GM21360 (cell line): ENCODE measurements at regions not wholly inside any gene's neighbourhood (a gene's known extent, or its start where the extent isn't known, plus 50 kb on each side); places are given as distances from the start of the nearest gene placed in this dataset.
"Not testable (repeated sequence)": the region's sequence is repeated elsewhere in the genome, so short reads cannot be mapped to it uniquely, and the experiment has no call there.

Experiments used
- ATAC-seq: cut with Tn5 transposase; IDR thresholded peaks from one replicate; pipeline ENCODE4 v1.9.1; 2021; ENCODE audit warnings: mild to moderate bottlenecking, moderate library complexity; ENCODE audit not compliant: unreplicated experiment

DNA sequence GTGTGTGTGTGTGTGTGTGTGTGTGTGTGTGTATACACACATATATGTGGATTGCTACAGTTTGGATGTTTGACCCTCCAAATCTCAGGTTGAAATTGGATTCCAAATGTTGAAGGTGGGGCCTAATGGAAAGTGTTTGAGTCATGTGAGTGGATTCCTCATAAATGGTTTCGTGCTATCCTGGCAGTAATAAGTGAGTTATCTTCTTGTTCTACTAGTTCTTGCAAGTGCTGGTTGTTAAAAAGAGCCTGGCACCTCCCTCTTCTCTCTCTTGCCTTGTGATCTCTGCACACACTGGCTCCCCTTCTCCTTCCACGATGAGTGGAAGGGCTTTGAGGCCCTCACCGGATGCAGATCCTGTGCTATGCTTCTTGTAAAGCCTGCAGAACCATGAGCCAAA lies 344.1 kb downstream of the SH2D1A start:
- no peak for ATAC-seq

DNA sequence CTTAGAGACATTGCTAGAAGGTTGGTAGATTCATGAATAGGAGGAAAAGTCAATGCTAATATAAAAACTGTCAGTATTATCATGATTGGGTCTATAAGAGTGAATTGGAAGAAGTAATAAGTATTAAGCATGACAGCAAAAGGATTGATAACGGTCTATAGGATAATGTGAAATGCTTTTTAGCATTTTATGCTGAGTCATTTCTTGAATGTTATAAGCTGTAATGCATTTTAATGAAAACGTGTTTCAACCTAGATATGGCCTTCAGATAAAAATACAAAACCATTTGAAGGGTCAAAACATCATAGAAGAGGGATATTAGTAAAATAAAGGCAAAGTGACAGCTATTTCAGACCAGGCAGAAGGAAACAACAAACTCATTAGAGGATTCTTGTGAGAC lies 353.5 kb downstream of the SH2D1A start:
- ATAC-seq = no peak

DNA sequence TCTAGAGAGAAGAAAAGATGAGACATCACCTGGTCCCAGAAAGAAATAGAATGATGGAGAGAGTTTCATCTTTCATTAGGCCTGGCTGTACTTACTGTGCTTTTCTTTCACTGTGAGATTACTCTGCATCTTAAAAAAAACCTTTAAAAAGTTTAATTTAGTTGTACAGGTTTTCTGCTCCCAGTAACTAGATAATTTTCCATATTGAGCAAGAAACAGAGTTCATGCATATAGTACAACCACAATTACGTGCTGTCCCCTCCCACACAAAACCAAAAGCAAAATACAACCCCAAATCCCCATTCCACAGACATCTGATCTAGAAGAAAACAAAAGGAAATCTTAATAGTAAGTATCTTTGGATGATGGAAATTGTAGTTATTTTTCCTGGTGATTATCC lies 371.2 kb downstream of the SH2D1A start:
- ATAC-seq = no peak

DNA sequence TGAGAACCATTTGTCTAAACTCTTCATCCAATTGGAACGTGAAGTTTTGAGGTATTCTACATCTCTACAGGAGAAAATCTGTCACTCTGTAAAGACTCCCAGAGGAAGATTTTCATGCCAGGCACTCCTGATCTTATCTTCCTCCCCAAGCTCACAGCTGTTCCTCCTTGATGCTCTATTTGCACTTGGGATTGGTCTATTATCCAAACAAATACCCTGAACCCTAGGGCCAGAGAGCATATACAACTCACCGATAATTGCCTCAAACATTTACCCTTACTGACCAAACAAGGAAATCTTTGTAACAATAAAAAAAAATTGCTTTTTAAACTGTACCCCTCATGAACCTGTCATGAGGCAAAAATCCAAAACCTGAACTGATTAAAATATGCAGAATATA lies 372.7 kb downstream of the SH2D1A start:
- ATAC-seq = no peak

DNA sequence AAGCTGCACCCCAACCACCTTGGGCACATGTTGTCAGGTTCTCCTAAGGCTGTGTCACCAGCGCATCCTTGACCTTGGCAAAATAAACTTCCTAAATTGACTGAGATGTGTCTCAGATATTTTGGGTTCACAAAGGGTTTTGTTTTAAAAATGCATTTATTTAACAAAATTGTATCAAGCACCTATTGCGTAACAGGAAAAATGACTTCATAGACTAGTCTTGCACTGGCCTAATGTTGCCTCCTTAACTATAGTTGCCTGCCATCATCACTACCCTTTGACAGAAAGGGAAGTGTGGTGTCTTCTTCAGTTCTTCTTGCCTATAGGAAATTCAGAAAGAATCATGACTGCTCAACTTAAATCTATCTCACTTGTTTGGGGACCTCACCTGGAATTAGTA lies 374.2 kb downstream of the SH2D1A start:
- ATAC-seq = no peak

DNA sequence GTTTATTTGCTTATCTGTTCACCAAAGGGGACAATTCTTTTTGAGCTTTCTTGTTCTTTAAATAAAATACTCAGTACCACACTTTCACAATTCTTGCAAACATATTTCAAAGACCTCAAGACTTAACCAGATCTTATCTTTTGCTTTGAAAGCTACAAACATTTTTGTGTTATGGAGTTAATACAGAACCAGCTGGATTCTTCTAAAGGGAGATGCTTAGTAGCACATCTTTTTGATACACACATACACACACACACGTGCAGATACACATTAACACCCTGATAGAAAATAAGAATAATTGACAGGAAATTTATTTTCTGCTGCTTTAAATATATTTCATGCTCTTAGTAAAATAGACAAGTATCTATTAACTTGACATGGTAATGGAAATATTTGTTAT lies 379.1 kb downstream of the SH2D1A start:
- no peak for ATAC-seq

DNA sequence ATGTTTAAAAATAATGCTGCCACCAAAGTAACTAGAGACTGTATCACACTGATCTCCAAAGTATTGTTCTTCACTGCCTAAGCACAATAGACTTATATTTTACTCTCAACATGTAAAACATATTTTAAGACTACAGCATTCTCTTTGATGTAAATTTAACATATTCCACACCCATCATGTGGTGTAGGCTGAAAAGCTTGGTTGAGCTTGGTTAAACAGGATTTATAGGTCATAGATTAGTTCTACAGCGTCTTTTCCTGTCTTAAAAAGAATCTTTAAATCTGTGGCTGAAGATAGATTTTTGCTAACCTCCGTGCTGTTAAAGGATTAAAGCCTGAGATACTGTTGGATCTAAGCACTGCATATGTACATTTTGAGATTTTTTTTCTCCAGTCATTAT lies 379.9 kb downstream of the SH2D1A start:
- ATAC-seq = no peak

DNA sequence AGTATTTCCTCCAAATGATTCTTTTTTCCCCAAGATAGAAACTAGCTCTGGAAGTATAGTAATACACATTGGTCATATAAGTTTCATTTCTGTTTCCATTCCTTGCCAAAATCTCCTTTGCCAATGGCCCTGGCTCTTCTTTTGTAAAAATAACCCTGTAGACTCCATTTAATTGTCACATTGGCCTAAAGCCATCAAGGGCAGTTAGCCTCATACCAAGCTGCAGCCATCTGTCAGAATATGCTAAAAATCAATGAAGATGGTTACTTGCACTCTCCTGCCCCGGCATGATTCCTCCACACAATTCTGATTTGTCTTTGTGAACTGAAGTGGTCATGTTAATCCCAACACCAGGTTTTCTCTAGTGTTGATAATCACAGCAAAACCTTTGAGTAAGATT lies 380.5 kb downstream of the SH2D1A start:
- no peak for ATAC-seq

DNA sequence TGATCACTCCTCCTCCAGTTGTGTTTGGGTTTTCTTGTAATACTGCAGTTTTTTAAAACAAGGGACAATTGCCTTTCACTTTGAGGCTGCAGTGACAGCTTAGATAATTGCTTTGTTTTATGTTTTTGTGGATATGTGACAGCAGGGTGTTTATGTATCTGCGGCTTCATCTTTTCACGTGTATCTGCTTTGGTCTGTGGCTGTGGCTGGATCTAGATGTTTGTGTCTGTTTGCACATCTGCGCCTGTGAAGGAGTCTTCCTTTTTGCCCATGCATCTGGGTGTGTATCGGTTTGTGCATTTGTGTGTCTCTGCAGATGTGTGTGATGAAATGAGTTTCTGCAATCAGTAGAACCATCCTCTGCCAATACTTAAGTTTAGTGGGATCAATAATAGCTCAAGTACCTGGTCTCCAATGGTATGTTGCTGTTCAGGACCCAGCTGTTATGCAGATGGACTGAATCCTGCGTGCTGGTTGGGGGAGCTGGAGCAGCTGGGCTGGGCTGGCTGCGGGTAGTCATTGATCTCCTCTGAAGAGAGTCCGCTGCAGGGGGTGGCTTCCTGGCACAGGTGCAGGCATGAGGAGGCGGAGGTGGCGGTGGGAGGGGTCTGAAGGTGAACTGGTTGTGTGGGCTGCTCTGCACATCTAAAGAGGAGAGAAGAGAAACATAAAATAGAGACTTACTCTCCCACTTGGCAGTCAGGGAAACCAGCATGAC lies 390.3 kb downstream of the SH2D1A start:
- ATAC-seq = no peak

DNA sequence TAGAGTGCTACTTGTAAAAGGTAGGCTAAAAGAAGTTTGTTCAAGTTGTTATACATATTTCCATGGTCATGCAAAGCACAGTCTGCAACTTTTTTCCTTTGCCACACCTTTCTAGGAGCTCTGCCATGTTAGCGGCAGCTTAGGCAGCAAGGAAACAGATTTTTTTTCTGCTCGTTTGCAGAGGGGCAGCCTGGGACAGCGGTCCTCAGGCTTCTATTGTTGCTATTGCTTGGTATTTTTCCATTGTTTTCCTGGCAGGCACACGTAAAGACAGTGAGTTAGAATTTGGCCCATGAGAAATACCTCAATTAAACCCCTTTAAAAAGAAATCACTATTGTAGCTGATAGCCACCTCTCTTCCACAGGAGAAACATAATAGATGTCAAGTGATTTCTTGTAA lies 391.4 kb downstream of the SH2D1A start:
- no peak for ATAC-seq

DNA sequence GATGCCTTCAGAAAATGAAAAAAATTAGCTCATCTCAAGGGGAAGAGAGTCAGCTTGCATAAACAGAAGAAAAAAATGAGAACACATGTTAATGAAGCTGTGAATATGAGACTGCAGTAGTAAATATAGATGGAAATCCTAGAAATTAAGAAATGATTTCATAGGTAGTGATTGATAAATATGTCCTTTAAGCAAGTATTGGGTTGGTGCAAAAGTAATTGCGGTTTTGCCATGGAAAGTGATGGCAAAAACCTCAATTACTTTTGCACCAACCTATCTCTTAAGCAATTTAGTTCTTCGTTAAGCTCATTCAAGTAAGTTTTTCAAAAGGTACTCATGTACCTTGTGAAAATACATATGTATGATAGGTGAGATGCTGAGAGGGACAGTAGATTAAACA lies 400.9 kb downstream of the SH2D1A start:
- no peak for ATAC-seq

DNA sequence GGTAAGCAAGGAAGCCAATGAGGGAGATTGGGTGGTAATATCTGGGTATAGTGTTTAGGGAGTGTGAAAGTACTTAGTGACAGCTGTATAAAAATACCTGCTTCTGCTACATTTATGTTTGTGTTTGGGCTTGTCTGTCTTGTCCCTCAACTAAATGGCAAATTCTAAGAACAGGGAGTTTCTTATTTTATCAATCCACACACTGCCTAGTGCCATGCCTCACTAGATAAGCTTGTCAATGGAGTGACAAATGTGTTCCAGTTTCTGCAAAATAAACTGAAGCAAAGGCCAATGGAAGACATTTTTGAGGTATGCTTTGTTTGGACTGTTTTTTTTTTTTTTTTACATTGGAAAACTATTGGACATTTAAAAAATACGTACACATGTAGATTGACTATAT lies 418.0 kb downstream of the SH2D1A start:
- ATAC-seq = no peak

DNA sequence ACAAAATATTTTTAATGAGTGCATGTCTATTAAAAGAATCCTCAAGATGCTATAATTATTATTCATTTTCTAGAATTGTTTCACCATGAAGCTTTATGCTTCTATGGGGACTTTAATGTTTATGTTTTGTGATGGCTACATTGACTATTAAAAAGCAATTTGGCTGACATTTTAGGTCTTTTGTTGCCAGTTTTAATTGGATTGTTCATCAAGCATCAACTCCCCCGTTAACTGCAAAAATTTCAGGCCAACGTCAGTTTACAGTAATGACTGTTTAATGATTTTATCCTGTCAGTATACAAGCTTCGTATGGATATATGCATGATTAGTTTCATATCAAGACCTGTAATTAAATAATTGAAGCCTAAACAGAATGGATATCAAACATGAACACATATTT lies 422.8 kb downstream of the SH2D1A start:
- ATAC-seq = no peak

DNA sequence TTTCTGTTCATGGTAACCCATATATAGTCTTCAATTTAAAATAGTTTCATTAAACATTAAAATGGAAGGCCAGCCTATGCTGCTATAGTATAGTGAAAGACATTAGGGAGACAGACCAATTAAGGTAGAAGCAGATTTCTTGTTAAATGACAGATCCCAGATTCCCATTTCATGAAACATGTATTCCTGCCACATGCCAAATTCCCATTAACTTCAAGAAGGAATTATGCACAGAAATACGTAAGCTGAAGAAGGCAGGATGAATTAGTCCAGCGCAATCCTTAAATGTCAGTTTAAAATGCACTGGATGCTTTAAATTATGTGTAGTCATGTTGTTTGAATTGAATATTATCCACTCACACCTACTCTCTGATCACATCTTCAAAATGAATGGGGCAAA lies 424.9 kb downstream of the SH2D1A start:
- ATAC-seq = no peak

DNA sequence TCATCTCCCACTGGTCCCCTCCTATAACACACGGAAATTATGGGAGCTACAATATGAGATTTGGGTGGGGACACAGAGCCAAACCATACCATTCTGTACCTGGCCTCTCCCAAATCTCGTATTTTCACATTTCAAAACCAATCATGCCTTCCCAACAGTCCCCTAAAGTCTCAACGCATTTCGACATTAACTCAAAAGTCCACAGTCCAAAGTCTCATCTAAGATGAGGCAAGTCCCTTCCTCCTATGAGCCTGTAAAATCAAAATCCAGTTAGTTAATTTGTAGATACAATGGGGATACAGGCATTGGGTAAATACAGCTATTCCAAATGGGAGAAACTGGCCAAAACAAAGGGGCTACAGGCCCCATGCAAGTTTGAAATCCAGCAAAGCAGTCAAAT lies 441.9 kb downstream of the SH2D1A start:
- not testable (repeated sequence) for ATAC-seq

DNA sequence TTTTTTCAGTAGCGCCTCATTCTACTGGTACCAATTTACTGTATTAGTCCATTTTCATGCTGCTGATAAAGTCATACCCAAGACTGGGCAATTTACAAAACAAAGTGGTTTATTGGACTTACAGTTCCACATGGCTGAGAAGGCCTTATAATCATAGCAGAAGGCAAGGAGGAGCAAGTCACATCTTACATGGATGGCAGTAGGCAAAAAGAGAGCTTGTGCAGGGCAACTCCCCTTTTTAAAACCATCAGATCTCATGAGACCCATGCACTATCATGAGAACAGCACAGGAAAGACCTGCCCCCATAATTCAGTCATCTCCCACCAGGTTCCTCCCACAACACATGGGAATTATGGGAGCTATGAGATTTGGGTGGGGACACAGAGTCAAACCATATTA lies 443.5 kb downstream of the SH2D1A start:
- ATAC-seq = not testable (repeated sequence)

DNA sequence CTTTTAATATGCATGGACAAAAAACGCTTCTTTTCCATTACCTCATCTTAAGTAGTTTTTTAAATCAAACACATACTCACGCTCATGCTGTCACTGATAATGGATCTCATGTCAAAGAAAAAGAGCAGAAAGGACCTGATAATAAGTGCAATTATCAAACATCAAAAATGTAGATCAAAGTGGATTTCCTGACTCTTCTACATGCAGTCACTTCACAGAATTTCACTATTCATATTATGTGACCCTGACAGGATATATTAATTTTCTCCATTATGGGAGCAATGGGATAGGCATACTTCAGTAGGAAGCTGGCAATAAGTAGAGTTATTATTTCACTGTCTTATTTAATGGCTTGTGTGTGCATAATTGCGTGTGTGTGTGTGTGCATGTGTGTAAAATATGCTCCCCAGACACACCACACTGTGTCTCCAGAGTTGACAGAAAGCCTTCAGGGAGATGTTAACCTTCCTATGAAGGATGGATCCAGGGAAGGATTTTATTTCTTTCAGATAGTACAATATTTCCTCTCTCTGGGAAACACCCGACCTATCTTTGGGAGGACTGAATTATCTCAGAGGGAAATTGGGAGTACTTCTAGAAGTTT lies 445.2 kb downstream of the SH2D1A start:
- ATAC-seq = no peak

DNA sequence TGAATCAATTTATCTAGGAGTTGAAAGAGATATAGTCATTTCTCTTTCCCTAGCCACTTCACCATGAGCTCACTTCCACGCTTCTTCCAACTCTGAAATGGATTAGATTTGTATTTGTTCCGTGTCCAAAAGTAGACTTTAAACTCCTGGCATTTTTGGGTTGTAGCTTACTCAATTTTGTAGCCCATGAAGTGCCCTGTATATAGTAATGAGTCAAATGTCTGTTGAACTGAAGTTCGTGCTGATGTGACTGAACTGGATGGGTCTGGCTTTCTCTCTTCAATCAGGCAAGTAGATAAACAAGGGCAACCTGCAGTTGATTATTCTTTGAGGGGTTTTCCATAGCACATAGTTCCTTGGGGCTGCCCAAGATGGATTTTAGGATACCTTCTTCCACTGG lies 450.6 kb downstream of the SH2D1A start:
- no peak for ATAC-seq

DNA sequence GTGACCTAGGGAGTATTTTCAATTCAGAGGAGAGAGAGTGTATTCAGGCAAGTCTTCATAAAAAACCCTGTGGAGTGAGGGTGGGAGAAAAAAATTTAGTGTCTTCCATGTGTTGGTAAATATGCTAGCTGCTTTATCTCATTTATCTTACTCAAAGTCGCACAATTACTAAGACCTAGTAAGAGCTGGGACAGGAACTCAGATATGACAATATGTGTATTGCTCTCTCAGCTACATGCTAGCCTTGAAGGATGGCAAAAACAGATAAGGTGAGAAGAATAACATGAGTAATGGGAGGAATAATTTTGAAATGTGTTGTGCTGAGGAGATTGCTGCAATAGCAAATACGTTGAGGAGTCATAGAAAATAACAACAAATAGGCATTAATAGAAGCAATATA lies 458.6 kb downstream of the SH2D1A start:
- ATAC-seq = no peak

DNA sequence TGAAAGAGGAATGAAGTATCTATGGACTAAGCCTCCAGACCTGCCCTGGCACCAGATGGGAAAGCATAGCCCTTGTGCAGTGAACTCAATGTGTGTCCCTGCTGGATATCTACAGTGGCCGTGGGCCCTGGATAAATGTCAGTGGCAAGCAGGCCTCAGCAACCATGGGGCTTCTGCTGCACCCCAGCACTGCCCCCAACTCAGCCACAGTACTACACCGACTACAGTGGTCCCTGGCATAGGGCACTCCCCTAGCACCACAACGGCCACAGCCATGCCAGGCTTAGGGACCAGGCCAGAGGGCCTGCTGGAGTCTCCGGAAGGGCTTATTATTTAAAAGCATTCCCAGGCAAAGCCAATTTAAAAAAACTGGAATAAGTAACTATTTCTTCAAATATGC lies 459.1 kb downstream of the SH2D1A start:
- ATAC-seq = no peak

DNA sequence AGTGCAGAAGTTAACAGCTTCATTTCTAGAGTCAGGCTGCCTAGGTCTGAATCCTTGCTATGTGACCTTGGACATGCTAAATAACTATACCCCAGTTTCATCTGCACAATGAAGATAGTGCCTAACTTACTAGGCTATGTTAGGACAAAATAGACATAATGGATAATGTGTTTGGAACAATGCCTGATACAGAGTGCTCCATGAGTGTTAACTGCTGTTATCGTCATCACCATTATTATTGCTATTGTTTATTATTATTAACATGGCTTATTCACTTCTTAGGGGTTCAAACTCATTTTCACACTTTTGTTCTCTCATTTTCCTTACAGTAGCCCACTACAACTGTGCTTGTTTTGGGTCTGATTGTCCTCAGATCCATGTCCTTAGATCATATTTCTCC lies 467.7 kb downstream of the SH2D1A start:
- ATAC-seq = no peak

DNA sequence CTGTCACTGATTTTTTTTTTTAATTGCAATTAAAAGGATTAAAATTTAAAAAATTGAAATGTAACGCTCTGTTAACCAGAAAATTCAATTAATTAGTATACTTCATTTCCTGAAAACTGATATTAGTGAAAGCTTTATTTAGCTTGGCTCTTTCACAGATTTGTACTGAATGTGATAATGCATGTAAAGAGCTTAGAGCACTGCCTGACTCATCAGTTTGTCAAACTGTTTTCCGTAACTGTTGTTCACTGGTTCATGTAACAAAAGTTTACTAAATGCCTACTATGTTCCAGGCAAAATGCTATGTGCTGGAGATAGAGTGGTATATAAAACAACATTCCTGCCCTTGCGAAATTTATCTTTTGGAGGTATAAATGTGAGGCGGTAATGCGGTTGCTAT lies 471.7 kb downstream of the SH2D1A start:
- no peak for ATAC-seq

DNA sequence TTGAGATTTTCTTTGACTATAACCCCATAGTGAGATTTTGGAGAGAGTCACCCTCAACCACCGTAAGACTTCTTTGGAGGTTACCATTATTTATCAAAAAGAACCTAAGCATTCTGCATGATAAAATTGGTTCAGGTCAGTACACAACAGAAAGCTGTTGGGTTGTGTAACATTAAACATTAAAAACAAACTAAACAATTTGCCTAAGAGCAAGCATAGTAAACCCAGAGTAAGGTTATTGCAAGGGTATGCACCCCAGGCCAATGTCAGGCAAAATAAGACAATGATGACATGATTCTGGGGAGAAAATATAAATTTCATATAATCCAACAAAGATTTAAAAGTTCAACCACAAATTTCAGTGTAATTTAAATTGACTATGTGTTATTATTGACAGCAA lies 472.4 kb downstream of the SH2D1A start:
- ATAC-seq = no peak
